ENCODE measurements at regions not wholly inside any gene's neighbourhood (a gene's known extent, or its start where the extent isn't known, plus 50 kb on each side); places are given as distances from the start of the nearest gene placed in this dataset.

- Histone ChIP-seq H3K4me3 (ENCODE audit: low read depth, low read length) (no peak overlapping the region), H3K27me3 (ENCODE audit: control insufficient read depth, insufficient read depth, low read length) (no peaks in the 10 kb centered on the region), H3K36me3 (ENCODE audit: control insufficient read depth, insufficient read depth, low read length) (no peaks in the 10 kb centered on the region)
- DNase-seq (ENCODE audit: low read depth) = no peak
- TF ChIP-seq CTCF (IDR thresholded peaks at IDR 0.05; ENCODE audit: insufficient read depth, low read length, poor library complexity, severe bottlenecking) = no peak
Observed at GRCh38 chr10:30770816-30771215, 141.3 kb upstream of the LYZL2 start.

- no peak overlapping the region for H3K4me3 ChIP-seq (ENCODE audit: low read depth, low read length)
- H3K36me3 ChIP-seq (ENCODE audit: control insufficient read depth, insufficient read depth, low read length) = no peaks in the 10 kb centered on the region
- H3K27me3 ChIP-seq (ENCODE audit: control insufficient read depth, insufficient read depth, low read length) = no peaks in the 10 kb centered on the region
- no peak for DNase-seq (ENCODE audit: low read depth)
- TF ChIP-seq CTCF (IDR thresholded peaks at IDR 0.05; ENCODE audit: insufficient read depth, low read length, poor library complexity, severe bottlenecking) = no peak
Observed at GRCh38 chr10:30770229-30770628, 140.7 kb upstream of the LYZL2 start.

GRCh38 chr10:30769361-30769760 is 139.8 kb upstream of the LYZL2 start:
- no peak for DNase-seq (ENCODE audit: low read depth)

GRCh38 chr10:30765616-30766015 is 136.1 kb upstream of the LYZL2 start:
- no peak overlapping the region for H3K4me3 ChIP-seq (ENCODE audit: low read depth, low read length)
- H3K36me3 ChIP-seq (ENCODE audit: control insufficient read depth, insufficient read depth, low read length) = no peaks in the 10 kb centered on the region
- H3K27me3 ChIP-seq (ENCODE audit: control insufficient read depth, insufficient read depth, low read length) = no peaks in the 10 kb centered on the region
- TF ChIP-seq CTCF (IDR thresholded peaks at IDR 0.05; ENCODE audit: insufficient read depth, low read length, poor library complexity, severe bottlenecking) = no peak
- peak; percentile 62 for DNase-seq (ENCODE audit: low read depth)

More at GRCh38 chr10:30769361-30769760, 139.8 kb upstream of the LYZL2 start:
- Histone ChIP-seq H3K27me3 (ENCODE audit: control insufficient read depth, insufficient read depth, low read length) (no peaks in the 10 kb centered on the region), H3K4me3 (ENCODE audit: low read depth, low read length) (no peak overlapping the region), H3K36me3 (ENCODE audit: control insufficient read depth, insufficient read depth, low read length) (no peaks in the 10 kb centered on the region)
- TF ChIP-seq CTCF (IDR thresholded peaks at IDR 0.05; ENCODE audit: insufficient read depth, low read length, poor library complexity, severe bottlenecking) = no peak

- Histone ChIP-seq H3K27me3 (ENCODE audit: control insufficient read depth, insufficient read depth, low read length) (no peaks in the 10 kb centered on the region), H3K4me3 (ENCODE audit: low read depth, low read length) (no peak overlapping the region), H3K36me3 (ENCODE audit: control insufficient read depth, insufficient read depth, low read length) (no peaks in the 10 kb centered on the region)
- no peak for DNase-seq (ENCODE audit: low read depth)
- TF ChIP-seq CTCF (IDR thresholded peaks at IDR 0.05; ENCODE audit: insufficient read depth, low read length, poor library complexity, severe bottlenecking) = no peak
Observed at GRCh38 chr10:30765022-30765615, 135.6 kb upstream of the LYZL2 start.

GRCh38 chr10:30763918-30764317 is 134.4 kb upstream of the LYZL2 start:
- no peak for DNase-seq (ENCODE audit: low read depth)
- Histone ChIP-seq H3K27me3 (ENCODE audit: control insufficient read depth, insufficient read depth, low read length) (no peaks in the 10 kb centered on the region), H3K36me3 (ENCODE audit: control insufficient read depth, insufficient read depth, low read length) (no peaks in the 10 kb centered on the region), H3K4me3 (ENCODE audit: low read depth, low read length) (no peak overlapping the region)
- no peak for TF ChIP-seq CTCF (IDR thresholded peaks at IDR 0.05; ENCODE audit: insufficient read depth, low read length, poor library complexity, severe bottlenecking)

Data from kidney epithelial cell (primary cell).